HEK293 (cell line): ENCODE measurements at regions not wholly inside any gene's neighbourhood (a gene's known extent, or its start where the extent isn't known, plus 50 kb on each side); places are given as distances from the start of the nearest gene placed in this dataset.

Experiments
- CTCF ChIP-seq: fragments of 450-650 bp; formaldehyde crosslinking; IDR thresholded peaks from 2 replicates; pipeline ENCODE4 v1.5.1; 2016; ENCODE audit warnings: missing biosample characterization, missing genetic modification characterization
- GLI4 ChIP-seq: fragments of 450-650 bp; formaldehyde crosslinking; IDR thresholded peaks from 2 replicates; pipeline ENCODE4 v1.5.1; 2016; ENCODE audit warnings: missing biosample characterization, missing genetic modification characterization
- PATZ1 ChIP-seq: fragments of 450-650 bp; formaldehyde crosslinking; IDR thresholded peaks from 2 replicates; pipeline ENCODE4 v1.5.1; 2016; ENCODE audit warnings: missing biosample characterization, missing genetic modification characterization
- SETDB1 ChIP-seq: IDR thresholded peaks from one replicate; pipeline ENCODE4 v1.6.1; 2017; ENCODE audit warnings: mild to moderate bottlenecking, low read length, moderate library complexity, mixed read lengths; ENCODE audit not compliant: insufficient read length
- SP2 ChIP-seq: fragments of 450-650 bp; formaldehyde crosslinking; IDR thresholded peaks from 2 replicates; pipeline ENCODE4 v1.5.1; 2016; ENCODE audit warnings: missing biosample characterization, missing genetic modification characterization
- ZNF157 ChIP-seq: fragments of 450-650 bp; formaldehyde crosslinking; IDR thresholded peaks from 2 replicates; pipeline ENCODE4 v1.5.1; 2016; ENCODE audit warnings: missing biosample characterization, missing genetic modification characterization
- ZNF311 ChIP-seq: fragments of 450-650 bp; formaldehyde crosslinking; IDR thresholded peaks from 2 replicates; pipeline ENCODE4 v1.5.1; 2017; ENCODE audit warnings: missing biosample characterization, missing genetic modification characterization, borderline replicate concordance
- ZNF792 ChIP-seq: fragments of 450-650 bp; formaldehyde crosslinking; IDR thresholded peaks from 2 replicates; pipeline ENCODE4 v1.5.1; 2016; ENCODE audit warnings: missing biosample characterization, missing genetic modification characterization
- TF ChIP-seq, protein P1 (sequence below): sonication (generic); formaldehyde crosslinking; IDR thresholded peaks from 2 replicates; pipeline ENCODE4 v1.8.1; 2022; ENCODE audit warnings: mild to moderate bottlenecking, moderate library complexity, missing genetic modification reagents
- TF ChIP-seq, protein P2 (sequence below): fragments of 450-650 bp; formaldehyde crosslinking; IDR thresholded peaks from 2 replicates; pipeline ENCODE4 v1.5.1; 2016; ENCODE audit warnings: missing biosample characterization, missing genetic modification characterization
- TF ChIP-seq, protein P3 (sequence below): fragments of 450-650 bp; formaldehyde crosslinking; IDR thresholded peaks from 2 replicates; pipeline ENCODE4 v1.5.1; 2016; ENCODE audit warnings: missing biosample characterization, missing genetic modification characterization

GRCh38 chr2:123688231-123688940 is 336.7 kb upstream of the CNTNAP5 start:
- TF ChIP-seq ZNF311 (tag by site-specific recombination) (no peak), CTCF (tag by site-specific recombination) (no peak), ZNF792 (tag by site-specific recombination) (no peak), SETDB1 (no peak), PATZ1 (tag by site-specific recombination) (no peak), ZNF157 (no peak), GLI4 (tag by site-specific recombination) (no peak), SP2 (tag by site-specific recombination) (no peak)
- TF ChIP-seq, protein P1, sequence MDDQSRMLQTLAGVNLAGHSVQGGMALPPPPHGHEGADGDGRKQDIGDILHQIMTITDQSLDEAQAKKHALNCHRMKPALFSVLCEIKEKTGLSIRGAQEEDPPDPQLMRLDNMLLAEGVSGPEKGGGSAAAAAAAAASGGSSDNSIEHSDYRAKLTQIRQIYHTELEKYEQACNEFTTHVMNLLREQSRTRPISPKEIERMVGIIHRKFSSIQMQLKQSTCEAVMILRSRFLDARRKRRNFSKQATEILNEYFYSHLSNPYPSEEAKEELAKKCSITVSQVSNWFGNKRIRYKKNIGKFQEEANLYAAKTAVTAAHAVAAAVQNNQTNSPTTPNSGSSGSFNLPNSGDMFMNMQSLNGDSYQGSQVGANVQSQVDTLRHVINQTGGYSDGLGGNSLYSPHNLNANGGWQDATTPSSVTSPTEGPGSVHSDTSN (CRISPR knock-in tag) = no peak
- TF ChIP-seq, protein P2, sequence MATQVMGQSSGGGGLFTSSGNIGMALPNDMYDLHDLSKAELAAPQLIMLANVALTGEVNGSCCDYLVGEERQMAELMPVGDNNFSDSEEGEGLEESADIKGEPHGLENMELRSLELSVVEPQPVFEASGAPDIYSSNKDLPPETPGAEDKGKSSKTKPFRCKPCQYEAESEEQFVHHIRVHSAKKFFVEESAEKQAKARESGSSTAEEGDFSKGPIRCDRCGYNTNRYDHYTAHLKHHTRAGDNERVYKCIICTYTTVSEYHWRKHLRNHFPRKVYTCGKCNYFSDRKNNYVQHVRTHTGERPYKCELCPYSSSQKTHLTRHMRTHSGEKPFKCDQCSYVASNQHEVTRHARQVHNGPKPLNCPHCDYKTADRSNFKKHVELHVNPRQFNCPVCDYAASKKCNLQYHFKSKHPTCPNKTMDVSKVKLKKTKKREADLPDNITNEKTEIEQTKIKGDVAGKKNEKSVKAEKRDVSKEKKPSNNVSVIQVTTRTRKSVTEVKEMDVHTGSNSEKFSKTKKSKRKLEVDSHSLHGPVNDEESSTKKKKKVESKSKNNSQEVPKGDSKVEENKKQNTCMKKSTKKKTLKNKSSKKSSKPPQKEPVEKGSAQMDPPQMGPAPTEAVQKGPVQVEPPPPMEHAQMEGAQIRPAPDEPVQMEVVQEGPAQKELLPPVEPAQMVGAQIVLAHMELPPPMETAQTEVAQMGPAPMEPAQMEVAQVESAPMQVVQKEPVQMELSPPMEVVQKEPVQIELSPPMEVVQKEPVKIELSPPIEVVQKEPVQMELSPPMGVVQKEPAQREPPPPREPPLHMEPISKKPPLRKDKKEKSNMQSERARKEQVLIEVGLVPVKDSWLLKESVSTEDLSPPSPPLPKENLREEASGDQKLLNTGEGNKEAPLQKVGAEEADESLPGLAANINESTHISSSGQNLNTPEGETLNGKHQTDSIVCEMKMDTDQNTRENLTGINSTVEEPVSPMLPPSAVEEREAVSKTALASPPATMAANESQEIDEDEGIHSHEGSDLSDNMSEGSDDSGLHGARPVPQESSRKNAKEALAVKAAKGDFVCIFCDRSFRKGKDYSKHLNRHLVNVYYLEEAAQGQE = no peak
- TF ChIP-seq, protein P3, sequence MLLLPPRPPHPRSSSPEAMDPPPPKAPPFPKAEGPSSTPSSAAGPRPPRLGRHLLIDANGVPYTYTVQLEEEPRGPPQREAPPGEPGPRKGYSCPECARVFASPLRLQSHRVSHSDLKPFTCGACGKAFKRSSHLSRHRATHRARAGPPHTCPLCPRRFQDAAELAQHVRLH = no peak
